SK-N-SH (cell line): ENCODE measurements at regions not wholly inside any gene's neighbourhood (a gene's known extent, or its start where the extent isn't known, plus 50 kb on each side); places are given as distances from the start of the nearest gene placed in this dataset.

Source experiments
- CTCF ChIA-PET: fragments of 300-600, 350-600 bp; formaldehyde crosslinking; extraction: SDS; loops from one replicate; lab custom pipeline; 2021; lab: Yijun Ruan, JAX
- POLR2A ChIA-PET: fragments of 350-600 bp; sonication (Branson Sonifier 250); formaldehyde crosslinking; extraction: SDS; loops from one replicate; lab custom pipeline; 2020; ENCODE audit warnings: antibody characterized with exemption, inconsistent platforms; lab: Yijun Ruan, JAX
- DNase-seq: peaks from one replicate; pipeline ENCODE4 v3.0.0; 2012
- H2AFZ ChIP-seq: fragments of 200-600 bp; sonication (generic); 2 replicates; pipeline ENCODE4 v1.8.1; 2016; ENCODE audit warnings: antibody characterized with exemption, mild to moderate bottlenecking, low read depth
- H3F3A ChIP-seq: fragments of 200-600 bp; sonication (generic); replicated peaks from 2 replicates; pipeline ENCODE3; 2016; ENCODE audit warnings: antibody characterized with exemption, mild to moderate bottlenecking; ENCODE audit not compliant: insufficient read depth
- H3K27ac ChIP-seq, 2 experiments: fragments of 200-500 bp in 1 of 2; fragments of 200-600 bp in 1 of 2; sonication (Bioruptor generic) in 1 of 2; sonication (generic), shearing (Covaris generic) in 1 of 2; 2 replicates each; pipeline versions ENCODE4 v1.5.1 to v1.6.1; 2014 to 2016; ENCODE audit warnings: low read depth in 2 of 2, inconsistent platforms in 1 of 2, low read length in 1 of 2, mild to moderate bottlenecking in 1 of 2, mixed read lengths in 1 of 2
- H3K27me3 ChIP-seq: fragments of 200-600 bp; sonication (generic), shearing (Covaris generic); 2 replicates; pipeline ENCODE4 v1.6.1; 2016; ENCODE audit warnings: mixed run types; ENCODE audit not compliant: insufficient read depth
- H3K36me3 ChIP-seq, 2 experiments: fragments of 200-500 bp in 1 of 2; fragments of 200-600 bp in 1 of 2; sonication (Bioruptor generic) in 1 of 2; sonication (generic) in 1 of 2; replicated peaks in 1 of 2; 2 replicates each; pipeline versions ENCODE3 to v1.5.1; 2014 to 2016; ENCODE audit warnings: low read length in 1 of 2, mild to moderate bottlenecking in 1 of 2; ENCODE audit not compliant: insufficient read depth in 2 of 2, control insufficient read depth in 1 of 2
- H3K4me1 ChIP-seq, 2 experiments: fragments of 200-500 bp in 1 of 2; fragments of 200-600 bp in 1 of 2; sonication (Bioruptor generic) in 1 of 2; sonication (generic), shearing (Covaris generic) in 1 of 2; 2 replicates each; pipeline versions ENCODE4 v1.5.1 to v1.6.1; 2014 to 2016; ENCODE audit warnings: low read depth in 1 of 2, low read length in 1 of 2, mixed run types in 1 of 2; ENCODE audit not compliant: insufficient read depth in 2 of 2, control insufficient read depth in 1 of 2
- H3K4me2 ChIP-seq: fragments of 200-600 bp; sonication (generic), shearing (Covaris generic); 2 replicates; pipeline ENCODE4 v1.6.1; 2017; ENCODE audit warnings: mixed run types
- H3K4me3 ChIP-seq, 2 experiments: fragments of 200-500 bp in 1 of 2; fragments of 200-600 bp in 1 of 2; sonication (Bioruptor generic) in 1 of 2; sonication (generic), shearing (Covaris generic) in 1 of 2; 2 replicates each; pipeline versions ENCODE4 v1.5.1 to v1.8.1; 2014 to 2016; ENCODE audit warnings: low read depth in 2 of 2, inconsistent platforms in 1 of 2, low read length in 1 of 2, mild to moderate bottlenecking in 1 of 2, mixed read lengths in 1 of 2, moderate library complexity in 1 of 2
- H3K79me2 ChIP-seq: fragments of 200-600 bp; sonication (generic); 2 replicates; pipeline ENCODE4 v1.8.1; 2017; ENCODE audit warnings: mild to moderate bottlenecking; ENCODE audit not compliant: insufficient read depth
- H3K9ac ChIP-seq: fragments of 200-600 bp; sonication (generic); 2 replicates; pipeline ENCODE4 v1.6.1; 2017; ENCODE audit warnings: mixed run types
- H3K9me2 ChIP-seq: fragments of 200-600 bp; sonication (generic); 2 replicates; pipeline ENCODE4 v1.6.1; 2017; ENCODE audit warnings: mixed run types
- H3K9me3 ChIP-seq: fragments of 200-600 bp; sonication (generic); 2 replicates; pipeline ENCODE4 v1.6.1; 2017; ENCODE audit warnings: mixed run types, mild to moderate bottlenecking, moderate library complexity
- H4K20me1 ChIP-seq: fragments of 200-600 bp; sonication (generic); 2 replicates; pipeline ENCODE4 v1.6.1; 2017; ENCODE audit warnings: mild to moderate bottlenecking, mixed run types; ENCODE audit not compliant: insufficient read depth
- EP300 ChIP-seq, 2 experiments: IDR thresholded peaks; 2 replicates each; pipeline versions ENCODE4 v1.4.0 to v1.6.1; 2012; ENCODE audit warnings: borderline replicate concordance in 1 of 2, low read depth in 1 of 2, low read length in 1 of 2
- EZH2phosphoT487 ChIP-seq: fragments of 200-600 bp; sonication (generic); IDR thresholded peaks from 2 replicates; pipeline ENCODE4 v1.6.1; 2017; ENCODE audit warnings: low read depth, mixed run types, mild to moderate bottlenecking, antibody characterized with exemption, moderate library complexity, borderline replicate concordance
- FOSL2 ChIP-seq: IDR thresholded peaks from 2 replicates; pipeline ENCODE4 v1.4.0; 2012; ENCODE audit warnings: low read depth, mild to moderate bottlenecking, moderate library complexity, borderline replicate concordance
- FOXM1 ChIP-seq: IDR thresholded peaks from 2 replicates; pipeline ENCODE4 v1.4.0; 2012; ENCODE audit warnings: low read depth, mild to moderate bottlenecking
- GATA2 ChIP-seq: sonication (generic); formaldehyde crosslinking; IDR thresholded peaks from 2 replicates; pipeline ENCODE4 v1.5.0; 2020; ENCODE audit warnings: mild to moderate bottlenecking, missing genetic modification reagents
- JUND ChIP-seq: IDR thresholded peaks from 2 replicates; pipeline ENCODE4 v1.4.0; 2012
- MEF2A ChIP-seq: IDR thresholded peaks from 2 replicates; pipeline ENCODE4 v1.4.0; 2012; ENCODE audit warnings: low read depth, borderline replicate concordance
- NFIC ChIP-seq: IDR thresholded peaks from 2 replicates; pipeline ENCODE4 v1.4.0; 2012; ENCODE audit warnings: borderline replicate concordance
- POLR2AphosphoS5 ChIP-seq: IDR thresholded peaks from 2 replicates; pipeline ENCODE4 v1.6.1; 2012; ENCODE audit warnings: low read depth, low read length
- RXRA ChIP-seq: IDR thresholded peaks from 2 replicates; pipeline ENCODE4 v1.4.0; 2012; ENCODE audit warnings: low read depth, mild to moderate bottlenecking, borderline replicate concordance
- SIN3A ChIP-seq: IDR thresholded peaks from 2 replicates; pipeline ENCODE4 v1.6.1; 2012; ENCODE audit warnings: low read depth, mild to moderate bottlenecking, low read length, moderate library complexity, borderline replicate concordance
- SMC3 ChIP-seq: IDR thresholded peaks from 2 replicates; pipeline ENCODE4 v1.6.1; 2012; ENCODE audit warnings: low read depth, low read length, improper control_type of control experiment
- TCF12 ChIP-seq: IDR thresholded peaks from 2 replicates; pipeline ENCODE4 v1.4.0; 2012
- YY1 ChIP-seq: IDR thresholded peaks from 2 replicates; pipeline ENCODE4 v1.4.0; 2012; ENCODE audit warnings: low read depth, mild to moderate bottlenecking
- WGBS: methylation state at CpG from one replicate; pipeline ENCODE4 v1.1.6; 2017; ENCODE audit warnings: low lambda C conversion rate; 5-methylcytosine and 5-hydroxymethylcytosine counted together
- TF ChIP-seq, protein P1 (sequence below): IDR thresholded peaks from 2 replicates; pipeline ENCODE4 v1.4.0; 2012; ENCODE audit warnings: low read depth, borderline replicate concordance
- TF ChIP-seq, protein P2 (sequence below): IDR thresholded peaks from 2 replicates; pipeline ENCODE4 v1.4.0; 2012; ENCODE audit warnings: low read depth, borderline replicate concordance
- TF ChIP-seq, protein P3 (sequence below): fragments of 150-350 bp; IDR thresholded peaks from 2 replicates; pipeline ENCODE4 v1.6.1; 2017; ENCODE audit warnings: antibody characterized with exemption, low read length, low read depth, borderline replicate concordance
- TF ChIP-seq, protein P4 (sequence below): fragments of 150-350 bp; IDR thresholded peaks from 2 replicates; pipeline ENCODE4 v1.6.1; 2016; ENCODE audit warnings: mild to moderate bottlenecking, low read depth, low read length

DNA sequence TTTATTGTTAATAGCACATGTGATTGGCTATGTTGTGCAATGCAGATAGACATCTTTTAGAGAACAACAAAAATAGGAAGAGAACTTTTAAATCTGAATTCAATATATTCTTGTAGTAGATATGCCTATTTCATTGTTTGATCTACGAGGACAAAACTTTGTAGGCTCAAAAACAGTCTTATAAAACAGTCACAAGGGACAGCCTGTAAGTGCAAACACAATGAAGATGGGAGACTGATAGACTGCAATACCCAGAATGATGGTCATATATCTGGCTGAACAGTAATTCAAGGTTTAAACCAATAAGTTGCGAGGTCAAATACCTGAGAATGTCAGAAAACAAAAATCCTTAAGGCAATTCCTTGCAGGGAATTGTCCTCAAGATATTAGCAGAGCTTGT is 1342.9 kb upstream of the ADGRB3 start:
- 15% methylated on average over 2 of the region's 2 CpGs for WGBS
- H3K4me2 ChIP-seq: no peak overlapping the region
- no peaks in the 10 kb centered on the region for H3K9me3 ChIP-seq
- ChIA-PET CTCF (no interaction called here), POLR2A (no interaction called here)
- H3F3A ChIP-seq: no peaks in the 10 kb centered on the region
- no peak overlapping the region for H2AFZ ChIP-seq
- no peaks in the 10 kb centered on the region for H4K20me1 ChIP-seq
- no peaks in the 10 kb centered on the region for H3K4me1 ChIP-seq
- H3K36me3 ChIP-seq: no peaks in the 10 kb centered on the region
- H3K27me3 ChIP-seq: no peaks in the 10 kb centered on the region
- no peak overlapping the region for H3K27ac ChIP-seq
- H3K9ac ChIP-seq: no peak overlapping the region
- no peaks in the 10 kb centered on the region for H3K9me2 ChIP-seq
- no peaks in the 10 kb centered on the region for H3K79me2 ChIP-seq
- no peak for TF ChIP-seq FOSL2
- no peak for TF ChIP-seq NFIC
- no peak for TF ChIP-seq EP300 (IDR thresholded peaks at IDR 0.05; ENCODE audit: borderline replicate concordance in 1 of 2, low read depth in 1 of 2, low read length in 1 of 2)
- TF ChIP-seq RXRA: no peak
- TF ChIP-seq SMC3: no peak
- no peak for TF ChIP-seq TCF12
- TF ChIP-seq JUND: no peak
- no peak overlapping the region for H3K4me3 ChIP-seq
- no peak for DNase-seq

DNA sequence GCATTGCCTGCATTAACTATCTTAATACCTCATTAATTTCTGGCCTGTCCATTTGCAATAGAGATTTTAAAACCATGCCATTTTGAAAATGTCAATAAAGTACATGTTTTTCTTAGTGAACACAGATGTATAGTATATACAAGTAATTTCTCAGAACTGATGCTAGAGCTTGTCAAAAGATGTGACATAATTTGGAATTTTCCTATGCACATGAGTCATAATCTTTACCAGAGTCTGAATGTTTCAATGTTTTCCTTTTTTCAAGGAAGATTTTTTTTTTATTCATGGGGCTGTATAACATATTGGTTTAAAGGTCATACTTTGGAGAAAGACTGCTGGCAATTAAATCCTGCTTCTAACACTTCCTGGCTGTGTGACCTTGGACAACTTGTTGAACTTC is 1347.5 kb upstream of the ADGRB3 start:
- H3K27me3 ChIP-seq: no peaks in the 10 kb centered on the region
- H3K9me3 ChIP-seq: no peaks in the 10 kb centered on the region
- no peak for TF ChIP-seq FOSL2
- TF ChIP-seq SIN3A: no peak
- TF ChIP-seq YY1: no peak
- TF ChIP-seq, protein P1, sequence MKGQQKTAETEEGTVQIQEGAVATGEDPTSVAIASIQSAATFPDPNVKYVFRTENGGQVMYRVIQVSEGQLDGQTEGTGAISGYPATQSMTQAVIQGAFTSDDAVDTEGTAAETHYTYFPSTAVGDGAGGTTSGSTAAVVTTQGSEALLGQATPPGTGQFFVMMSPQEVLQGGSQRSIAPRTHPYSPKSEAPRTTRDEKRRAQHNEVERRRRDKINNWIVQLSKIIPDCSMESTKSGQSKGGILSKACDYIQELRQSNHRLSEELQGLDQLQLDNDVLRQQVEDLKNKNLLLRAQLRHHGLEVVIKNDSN: no peak
- H3K36me3 ChIP-seq: no peaks in the 10 kb centered on the region
- H3K4me2 ChIP-seq: no peak overlapping the region
- no peak overlapping the region for H3K27ac ChIP-seq
- H3K9ac ChIP-seq: no peak overlapping the region
- H2AFZ ChIP-seq: no peak overlapping the region
- H3K9me2 ChIP-seq: no peaks in the 10 kb centered on the region
- POLR2A ChIA-PET: interaction anchor here (0.7 kb wide), 1 partner anchor 488 kb away, joined by 5 read pairs; no protein-coding TSS in a partner anchor
- no peaks in the 10 kb centered on the region for H3K79me2 ChIP-seq
- H3F3A ChIP-seq: no peaks in the 10 kb centered on the region
- H3K4me3 ChIP-seq: no peak overlapping the region
- CTCF ChIA-PET: no interaction called here
- no peaks in the 10 kb centered on the region for H4K20me1 ChIP-seq
- no peak for DNase-seq
- no peaks in the 10 kb centered on the region for H3K4me1 ChIP-seq

DNA sequence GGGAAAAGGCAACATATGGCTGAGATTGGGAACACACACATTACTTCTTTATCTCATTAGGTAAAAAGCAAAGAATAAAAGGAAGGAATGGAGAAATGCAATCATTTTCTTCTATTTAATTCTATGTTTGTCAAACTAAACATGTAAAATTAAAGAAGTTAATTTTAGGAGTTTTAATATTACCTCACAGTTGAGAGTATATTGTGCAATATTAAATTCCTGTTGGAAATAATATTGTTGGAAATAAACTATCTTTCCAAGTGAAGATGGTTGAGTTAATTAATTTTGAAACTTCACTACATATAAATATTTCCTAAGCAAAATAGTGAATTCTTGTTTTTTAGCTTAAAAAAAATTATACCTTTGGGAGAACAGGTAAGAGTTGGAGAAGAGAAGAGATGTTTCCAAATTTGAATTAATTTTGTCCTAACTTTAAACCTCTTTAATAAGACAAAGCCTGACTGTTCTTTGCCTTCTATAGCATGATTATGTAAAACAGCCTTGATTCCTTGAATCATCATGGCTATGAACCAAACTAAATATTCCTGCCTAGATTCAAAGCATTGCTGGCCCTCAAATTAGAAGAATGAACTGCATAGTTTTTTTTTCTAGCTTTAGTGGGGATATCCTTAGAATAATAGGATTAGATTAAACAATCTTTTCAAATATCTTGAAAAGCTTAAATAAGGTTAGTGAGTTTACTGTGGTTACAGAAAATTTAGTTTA is 1349.1 kb upstream of the ADGRB3 start:
- CTCF ChIA-PET: no interaction called here
- no peaks in the 10 kb centered on the region for H3F3A ChIP-seq
- no peak overlapping the region for H2AFZ ChIP-seq
- no peaks in the 10 kb centered on the region for H3K9me2 ChIP-seq
- H3K27me3 ChIP-seq: no peaks in the 10 kb centered on the region
- H4K20me1 ChIP-seq: no peaks in the 10 kb centered on the region
- no peaks in the 10 kb centered on the region for H3K36me3 ChIP-seq
- H3K4me2 ChIP-seq: no peak overlapping the region
- POLR2A ChIA-PET: no interaction called here
- H3K4me3 ChIP-seq: no peak overlapping the region
- H3K79me2 ChIP-seq: no peaks in the 10 kb centered on the region
- H3K27ac ChIP-seq: no peak overlapping the region
- no peak overlapping the region for H3K9ac ChIP-seq
- H3K4me1 ChIP-seq: no peaks in the 10 kb centered on the region
- H3K9me3 ChIP-seq: no peaks in the 10 kb centered on the region
- DNase-seq: no peak
- TF ChIP-seq TCF12 (no peak), SIN3A (no peak), MEF2A (no peak), POLR2AphosphoS5 (no peak), FOXM1 (no peak), EZH2phosphoT487 (no peak), GATA2 (CRISPR knock-in tag) (no peak)
- TF ChIP-seq, protein P2, sequence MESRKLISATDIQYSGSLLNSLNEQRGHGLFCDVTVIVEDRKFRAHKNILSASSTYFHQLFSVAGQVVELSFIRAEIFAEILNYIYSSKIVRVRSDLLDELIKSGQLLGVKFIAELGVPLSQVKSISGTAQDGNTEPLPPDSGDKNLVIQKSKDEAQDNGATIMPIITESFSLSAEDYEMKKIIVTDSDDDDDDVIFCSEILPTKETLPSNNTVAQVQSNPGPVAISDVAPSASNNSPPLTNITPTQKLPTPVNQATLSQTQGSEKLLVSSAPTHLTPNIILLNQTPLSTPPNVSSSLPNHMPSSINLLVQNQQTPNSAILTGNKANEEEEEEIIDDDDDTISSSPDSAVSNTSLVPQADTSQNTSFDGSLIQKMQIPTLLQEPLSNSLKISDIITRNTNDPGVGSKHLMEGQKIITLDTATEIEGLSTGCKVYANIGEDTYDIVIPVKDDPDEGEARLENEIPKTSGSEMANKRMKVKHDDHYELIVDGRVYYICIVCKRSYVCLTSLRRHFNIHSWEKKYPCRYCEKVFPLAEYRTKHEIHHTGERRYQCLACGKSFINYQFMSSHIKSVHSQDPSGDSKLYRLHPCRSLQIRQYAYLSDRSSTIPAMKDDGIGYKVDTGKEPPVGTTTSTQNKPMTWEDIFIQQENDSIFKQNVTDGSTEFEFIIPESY: no peak
- TF ChIP-seq, protein P3, sequence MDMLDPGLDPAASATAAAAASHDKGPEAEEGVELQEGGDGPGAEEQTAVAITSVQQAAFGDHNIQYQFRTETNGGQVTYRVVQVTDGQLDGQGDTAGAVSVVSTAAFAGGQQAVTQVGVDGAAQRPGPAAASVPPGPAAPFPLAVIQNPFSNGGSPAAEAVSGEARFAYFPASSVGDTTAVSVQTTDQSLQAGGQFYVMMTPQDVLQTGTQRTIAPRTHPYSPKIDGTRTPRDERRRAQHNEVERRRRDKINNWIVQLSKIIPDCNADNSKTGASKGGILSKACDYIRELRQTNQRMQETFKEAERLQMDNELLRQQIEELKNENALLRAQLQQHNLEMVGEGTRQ: no peak
- TF ChIP-seq, protein P4, sequence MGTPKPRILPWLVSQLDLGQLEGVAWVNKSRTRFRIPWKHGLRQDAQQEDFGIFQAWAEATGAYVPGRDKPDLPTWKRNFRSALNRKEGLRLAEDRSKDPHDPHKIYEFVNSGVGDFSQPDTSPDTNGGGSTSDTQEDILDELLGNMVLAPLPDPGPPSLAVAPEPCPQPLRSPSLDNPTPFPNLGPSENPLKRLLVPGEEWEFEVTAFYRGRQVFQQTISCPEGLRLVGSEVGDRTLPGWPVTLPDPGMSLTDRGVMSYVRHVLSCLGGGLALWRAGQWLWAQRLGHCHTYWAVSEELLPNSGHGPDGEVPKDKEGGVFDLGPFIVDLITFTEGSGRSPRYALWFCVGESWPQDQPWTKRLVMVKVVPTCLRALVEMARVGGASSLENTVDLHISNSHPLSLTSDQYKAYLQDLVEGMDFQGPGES: no peak
